GM23338 (cell line): ENCODE measurements at regions not wholly inside any gene's neighbourhood (a gene's known extent, or its start where the extent isn't known, plus 50 kb on each side); places are given as distances from the start of the nearest gene placed in this dataset.

Source experiments
- ATAC-seq: fragments of 200-7000 bp; cut with Tn5 transposase; 3 replicates; pipeline ENCODE4 v1.9.1; 2020
- DNase-seq: peaks from one replicate; pipeline ENCODE4 v3.0.0-alpha.2; 2015; ENCODE audit warnings: low spot score
- H2AFZ ChIP-seq: fragments of 200-600 bp; sonication (generic); 2 replicates; pipeline ENCODE4 v1.8.0; 2016; ENCODE audit warnings: antibody characterized with exemption, mild to moderate bottlenecking, moderate library complexity
- H3F3A ChIP-seq: fragments of 200-600 bp; sonication (generic); replicated peaks from 2 replicates; pipeline ENCODE4 v1.8.0; 2017; ENCODE audit warnings: antibody characterized with exemption, mixed run types, low read depth
- H3K27ac ChIP-seq: fragments of 200-600 bp; sonication (generic); 2 replicates; pipeline ENCODE4 v1.6.1; 2016; ENCODE audit warnings: low read depth
- H3K27me3 ChIP-seq: fragments of 200-600 bp; sonication (generic); 2 replicates; pipeline ENCODE4 v1.8.0; 2016; ENCODE audit warnings: mild to moderate bottlenecking, mixed run types, moderate library complexity; ENCODE audit not compliant: insufficient read depth
- H3K36me3 ChIP-seq: fragments of 200-600 bp; sonication (generic); 2 replicates; pipeline ENCODE4 v1.8.0; 2016; ENCODE audit warnings: mild to moderate bottlenecking; ENCODE audit not compliant: insufficient read depth
- H3K4me1 ChIP-seq: fragments of 200-600 bp; sonication (generic); 2 replicates; pipeline ENCODE4 v1.8.0; 2016; ENCODE audit warnings: mild to moderate bottlenecking, moderate library complexity; ENCODE audit not compliant: insufficient read depth
- H3K4me2 ChIP-seq: fragments of 200-600 bp; sonication (generic); 2 replicates; pipeline ENCODE4 v1.7.1; 2017; ENCODE audit warnings: mixed run types
- H3K4me3 ChIP-seq: fragments of 200-600 bp; sonication (generic); 2 replicates; pipeline ENCODE4 v1.6.1; 2016; ENCODE audit warnings: mixed run types
- H3K79me2 ChIP-seq: fragments of 200-600 bp; sonication (generic); replicated peaks from 2 replicates; pipeline ENCODE4 v1.8.0; 2017; ENCODE audit warnings: mild to moderate bottlenecking; ENCODE audit not compliant: insufficient read depth
- H3K9me2 ChIP-seq: fragments of 200-600 bp; sonication (generic); 2 replicates; pipeline ENCODE4 v1.8.0; 2017; ENCODE audit not compliant: insufficient read depth
- H4K20me1 ChIP-seq: fragments of 200-600 bp; sonication (generic); replicated peaks from 2 replicates; pipeline ENCODE4 v1.8.0; 2017; ENCODE audit warnings: mild to moderate bottlenecking; ENCODE audit not compliant: insufficient read depth
- H3K27ac Mint-ChIP-seq: 2 replicates; pipeline ENCODE4 v1.8.0; 2020; ENCODE audit warnings: inconsistent platforms, mild to moderate bottlenecking, moderate library complexity, mixed read lengths
- H3K27me3 Mint-ChIP-seq: 3 replicates; pipeline ENCODE4 v1.8.0; 2022; ENCODE audit warnings: low read depth, mild to moderate bottlenecking, moderate library complexity, mixed read lengths, inconsistent platforms; ENCODE audit not compliant: insufficient read depth, poor library complexity
- H3K36me3 Mint-ChIP-seq: 3 replicates; pipeline ENCODE4 v1.8.0; 2021; ENCODE audit warnings: low read depth, mild to moderate bottlenecking, inconsistent platforms, moderate library complexity, mixed read lengths
- H3K4me1 Mint-ChIP-seq: 3 replicates; pipeline ENCODE4 v1.8.0; 2020; ENCODE audit warnings: mild to moderate bottlenecking, inconsistent platforms, mixed read lengths
- H3K4me3 Mint-ChIP-seq: 3 replicates; pipeline ENCODE4 v1.8.0; 2021; ENCODE audit warnings: moderate library complexity, mild to moderate bottlenecking, inconsistent platforms, mixed read lengths
- H3K9me3 Mint-ChIP-seq: 3 replicates; pipeline ENCODE4 v1.8.0; 2020; ENCODE audit warnings: moderate library complexity, mild to moderate bottlenecking, inconsistent platforms, mixed read lengths
- CREB1 ChIP-seq: fragments of 250-450 bp; sonication (Bioruptor Pico); IDR thresholded peaks from 2 replicates; pipeline ENCODE4 v1.5.0; 2020; ENCODE audit warnings: low read depth, mild to moderate bottlenecking, moderate library complexity
- CTCF ChIP-seq, 2 experiments: fragments of 200-600 bp in 1 of 2; sonication (generic) in 1 of 2; conservative IDR thresholded peaks; 2 replicates each; pipeline versions ENCODE4 v1.5.1 to v1.6.1; 2016 to 2017; ENCODE audit warnings: antibody characterized with exemption in 2 of 2, low read depth in 2 of 2, mild to moderate bottlenecking in 2 of 2, moderate library complexity in 1 of 2
- ETS1 ChIP-seq: IDR thresholded peaks from 2 replicates; pipeline ENCODE4 v1.6.1; 2016; ENCODE audit warnings: antibody characterized with exemption
- EZH2 ChIP-seq: fragments of 200-600 bp; sonication (generic); IDR thresholded peaks from one replicate; pipeline ENCODE4 v1.8.0; 2017; ENCODE audit warnings: antibody characterized with exemption, mild to moderate bottlenecking, low read depth; ENCODE audit not compliant: unreplicated experiment
- JUNB ChIP-seq: IDR thresholded peaks from one replicate; pipeline ENCODE4 v1.6.1; 2016; ENCODE audit warnings: antibody characterized with exemption; ENCODE audit not compliant: unreplicated experiment
- NANOG ChIP-seq: IDR thresholded peaks from 2 replicates; pipeline ENCODE4 v1.6.1; 2016; ENCODE audit warnings: antibody characterized with exemption, borderline replicate concordance
- POLR2AphosphoS5 ChIP-seq: IDR thresholded peaks from 2 replicates; pipeline ENCODE4 v1.6.1; 2016; ENCODE audit warnings: antibody characterized with exemption, low read depth
- STAT1 ChIP-seq: IDR thresholded peaks from one replicate; pipeline ENCODE4 v1.6.1; 2016; ENCODE audit warnings: antibody characterized with exemption; ENCODE audit not compliant: unreplicated experiment
- ZNF114 ChIP-seq: fragments of 250-450 bp; sonication (Bioruptor Pico); IDR thresholded peaks from 2 replicates; pipeline ENCODE4 v1.5.0; 2020; ENCODE audit warnings: mild to moderate bottlenecking, moderate library complexity
- ZNF331 ChIP-seq: fragments of 250-450 bp; sonication (Bioruptor Pico); IDR thresholded peaks from 2 replicates; pipeline ENCODE4 v1.5.0; 2020; ENCODE audit warnings: low read depth, mild to moderate bottlenecking, moderate library complexity
- ZNF462 ChIP-seq: fragments of 250-450 bp; sonication (Bioruptor Pico); IDR thresholded peaks from 2 replicates; pipeline ENCODE4 v1.5.0; 2020; ENCODE audit warnings: mild to moderate bottlenecking, moderate library complexity

- Histone ChIP-seq H3K4me3 (no peak overlapping the region), H3F3A (no peaks in the 10 kb centered on the region), H3K27ac (no peak overlapping the region), H3K9me2 (peaks cover 13% of the 10 kb centered on the region; the same call in 1 of the 2 replicates), H2AFZ (no peak overlapping the region), H3K36me3 (no peaks in the 10 kb centered on the region; the same call in 1 of the 2 replicates), H3K79me2 (no peaks in the 10 kb centered on the region), H4K20me1 (no peaks in the 10 kb centered on the region), H3K4me2 (no peak overlapping the region), H3K27me3 (no peaks in the 10 kb centered on the region), H3K4me1 (no peaks in the 10 kb centered on the region)
- Mint-ChIP-seq H3K4me1 (no peaks in the 10 kb centered on the region), H3K9me3 (peaks cover 17% of the 10 kb centered on the region; the same call in 2 of the 3 replicates), H3K27ac (no peak overlapping the region), H3K27me3 (peaks cover 2% of the 10 kb centered on the region), H3K4me3 (no peak overlapping the region), H3K36me3 (no peaks in the 10 kb centered on the region; the same call in 2 of the 3 replicates)
- DNase-seq (no peak), ATAC-seq (no peak)
- TF ChIP-seq JUNB (no peak), ZNF114 (CRISPR knock-in tag) (no peak), POLR2AphosphoS5 (no peak), CTCF (conservative IDR thresholded peaks at IDR 0.05; ENCODE audit: low read depth in 2 of 2) (peak in 1 of 2 experiments; percentile 22; a peak in 1 of 4 replicates), STAT1 (no peak), ETS1 (no peak), CREB1 (no peak), ZNF331 (CRISPR knock-in tag) (no peak)
Observed at GRCh38 chr6:104201557-104201956, 658.2 kb downstream of the HACE1 start.

GRCh38 chr6:104187616-104188015 is 672.1 kb downstream of the HACE1 start:
- H3K27me3 ChIP-seq = no peaks in the 10 kb centered on the region
- peak; percentile 14 for DNase-seq
- no peak overlapping the region for H3K27ac ChIP-seq
- no peak for ATAC-seq
- H3K4me2 ChIP-seq = no peak overlapping the region
- no peaks in the 10 kb centered on the region for H3K9me2 ChIP-seq
- no peaks in the 10 kb centered on the region for H3K79me2 ChIP-seq
- Mint-ChIP-seq H3K4me1 (no peaks in the 10 kb centered on the region), H3K36me3 (peaks cover 5% of the 10 kb centered on the region; the same call in 2 of the 3 replicates), H3K27ac (no peak overlapping the region), H3K4me3 (no peak overlapping the region), H3K9me3 (peaks cover 20% of the 10 kb centered on the region; the same call in 2 of the 3 replicates), H3K27me3 (peaks cover 2% of the 10 kb centered on the region)
- no peaks in the 10 kb centered on the region for H3K4me1 ChIP-seq
- no peak overlapping the region for H2AFZ ChIP-seq
- H3K36me3 ChIP-seq = no peaks in the 10 kb centered on the region; the same call in 1 of the 2 replicates
- H3K4me3 ChIP-seq = no peak overlapping the region
- H4K20me1 ChIP-seq = no peaks in the 10 kb centered on the region
- H3F3A ChIP-seq = no peaks in the 10 kb centered on the region
- TF ChIP-seq ZNF462 (no peak), NANOG (no peak), EZH2 (no peak), STAT1 (no peak), ZNF331 (CRISPR knock-in tag) (no peak), CREB1 (no peak), ZNF114 (CRISPR knock-in tag) (no peak)
